Psoas muscle (tissue), 7 donors: ENCODE measurements at regions not wholly inside any gene's neighbourhood (a gene's known extent, or its start where the extent isn't known, plus 50 kb on each side); places are given as distances from the start of the nearest gene placed in this dataset.

Experiments used
- ATAC-seq, 4 donors: fragments of 200-7000 bp; cut with Tn5 transposase; one replicate each; pipeline ENCODE4 v1.9.1; 2020; ENCODE audit warnings: moderate library complexity in 3 of 4, mild to moderate bottlenecking in 2 of 4
- DNase-seq, 2 donors: peaks; one replicate each; pipeline ENCODE4 v3.0.0-alpha.2; 2020
- H3K27ac ChIP-seq: fragments of 200-600 bp; one replicate; pipeline ENCODE4 v1.8.0; 2022
- H3K27me3 ChIP-seq, 3 donors: fragments of 200-600 bp in 1 of 3; one replicate each; pipeline versions ENCODE4 v1.6.1 to v1.8.0; 2013 to 2022; ENCODE audit warnings: low read length in 2 of 3, mild to moderate bottlenecking in 2 of 3, moderate library complexity in 1 of 3; ENCODE audit not compliant: insufficient read depth in 3 of 3
- H3K36me3 ChIP-seq, 2 donors: fragments of 200-600 bp in 1 of 2; one replicate each; pipeline versions ENCODE4 v1.6.1 to v1.8.0; 2013 to 2022; ENCODE audit warnings: low read depth in 1 of 2, mild to moderate bottlenecking in 1 of 2, moderate library complexity in 1 of 2; ENCODE audit not compliant: insufficient read depth in 1 of 2
- H3K4me1 ChIP-seq: fragments of 200-600 bp; one replicate; pipeline ENCODE4 v1.8.0; 2022
- H3K4me3 ChIP-seq: fragments of 200-600 bp; one replicate; pipeline ENCODE4 v1.8.0; 2022; ENCODE audit warnings: mild to moderate bottlenecking
- H3K9me3 ChIP-seq: fragments of 200-600 bp; one replicate; pipeline ENCODE4 v1.8.0; 2022
- WGBS, 3 donors: extraction: QIAGEN DNeasy Blood & Tissue Kit; methylation state at CpG; one replicate each; pipeline versions ENCODE4 v1.1.6 to v1.1.7; 2013; 5-methylcytosine and 5-hydroxymethylcytosine counted together
- intact Hi-C, 2 donors: fragments of 100-400 bp; cut with DNase I; formaldehyde crosslinking; loops; one replicate each; pipeline versions ENCODE4 v1.11.0 to v1.14.2; 2022
- TF ChIP-seq, protein P1 (sequence below): fragments of 200-600 bp; IDR thresholded peaks from one replicate; pipeline ENCODE4 v1.8.0; 2022; ENCODE audit warnings: antibody characterized with exemption
- donor health status: healthy with polysubstance abuse.
- donor health status: DM: no; HTN: no; CAD: no; lungs with moderate emphysema.
- donor health status: Bipolar disorder and iron deficiency.
- donor health status: healthy.
- donor health status: DM: yes; HTN: yes; CAD: no.
- donor health status: DM: no; HTN: no; CAD: no.
- donor health status: DM: yes; HTN: yes; CAD: no.

DNA sequence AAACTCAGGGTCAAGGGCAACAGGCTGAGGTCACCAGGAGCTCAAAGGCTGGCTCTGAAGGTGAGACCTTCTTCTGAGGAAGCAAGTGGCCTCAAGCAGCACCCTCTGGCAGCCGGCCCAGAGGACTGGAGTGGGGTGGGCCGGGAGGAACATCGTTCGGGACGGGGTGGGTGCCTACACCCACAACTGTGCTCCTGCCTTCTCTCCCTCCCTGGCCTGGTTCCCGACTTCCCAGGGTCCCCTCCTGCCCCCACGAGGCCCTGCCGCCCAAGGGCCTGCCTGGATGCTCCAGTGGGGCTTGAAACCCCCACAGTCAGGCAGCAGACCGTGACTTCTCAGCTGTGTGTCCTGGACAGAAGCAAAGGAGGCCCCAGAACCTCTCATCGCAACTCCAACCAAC is 195.7 kb downstream of the IGLL1 start:
- H3K27ac ChIP-seq = no peak overlapping the region
- TF ChIP-seq, protein P1, sequence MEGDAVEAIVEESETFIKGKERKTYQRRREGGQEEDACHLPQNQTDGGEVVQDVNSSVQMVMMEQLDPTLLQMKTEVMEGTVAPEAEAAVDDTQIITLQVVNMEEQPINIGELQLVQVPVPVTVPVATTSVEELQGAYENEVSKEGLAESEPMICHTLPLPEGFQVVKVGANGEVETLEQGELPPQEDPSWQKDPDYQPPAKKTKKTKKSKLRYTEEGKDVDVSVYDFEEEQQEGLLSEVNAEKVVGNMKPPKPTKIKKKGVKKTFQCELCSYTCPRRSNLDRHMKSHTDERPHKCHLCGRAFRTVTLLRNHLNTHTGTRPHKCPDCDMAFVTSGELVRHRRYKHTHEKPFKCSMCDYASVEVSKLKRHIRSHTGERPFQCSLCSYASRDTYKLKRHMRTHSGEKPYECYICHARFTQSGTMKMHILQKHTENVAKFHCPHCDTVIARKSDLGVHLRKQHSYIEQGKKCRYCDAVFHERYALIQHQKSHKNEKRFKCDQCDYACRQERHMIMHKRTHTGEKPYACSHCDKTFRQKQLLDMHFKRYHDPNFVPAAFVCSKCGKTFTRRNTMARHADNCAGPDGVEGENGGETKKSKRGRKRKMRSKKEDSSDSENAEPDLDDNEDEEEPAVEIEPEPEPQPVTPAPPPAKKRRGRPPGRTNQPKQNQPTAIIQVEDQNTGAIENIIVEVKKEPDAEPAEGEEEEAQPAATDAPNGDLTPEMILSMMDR = no peak
- ATAC-seq (no peak), DNase-seq (no peak)
- H3K4me3 ChIP-seq = no peak overlapping the region
- intact Hi-C loops = loop anchor here in 1 of 2 donors (10.0 kb wide), 1 partner anchor 430 kb away; no protein-coding TSS in a partner anchor
- no peaks in the 10 kb centered on the region for H3K9me3 ChIP-seq
- no peaks in the 10 kb centered on the region for H3K36me3 ChIP-seq
- no peaks in the 10 kb centered on the region for H3K4me1 ChIP-seq
- peaks cover 0 to 2% (median 0%) of the 10 kb centered on the region in 3 donors for H3K27me3 ChIP-seq
- 50 to 62% (median 60%) methylated on average over 8 to 10 of the region's 10 CpGs for WGBS, 3 donors

DNA sequence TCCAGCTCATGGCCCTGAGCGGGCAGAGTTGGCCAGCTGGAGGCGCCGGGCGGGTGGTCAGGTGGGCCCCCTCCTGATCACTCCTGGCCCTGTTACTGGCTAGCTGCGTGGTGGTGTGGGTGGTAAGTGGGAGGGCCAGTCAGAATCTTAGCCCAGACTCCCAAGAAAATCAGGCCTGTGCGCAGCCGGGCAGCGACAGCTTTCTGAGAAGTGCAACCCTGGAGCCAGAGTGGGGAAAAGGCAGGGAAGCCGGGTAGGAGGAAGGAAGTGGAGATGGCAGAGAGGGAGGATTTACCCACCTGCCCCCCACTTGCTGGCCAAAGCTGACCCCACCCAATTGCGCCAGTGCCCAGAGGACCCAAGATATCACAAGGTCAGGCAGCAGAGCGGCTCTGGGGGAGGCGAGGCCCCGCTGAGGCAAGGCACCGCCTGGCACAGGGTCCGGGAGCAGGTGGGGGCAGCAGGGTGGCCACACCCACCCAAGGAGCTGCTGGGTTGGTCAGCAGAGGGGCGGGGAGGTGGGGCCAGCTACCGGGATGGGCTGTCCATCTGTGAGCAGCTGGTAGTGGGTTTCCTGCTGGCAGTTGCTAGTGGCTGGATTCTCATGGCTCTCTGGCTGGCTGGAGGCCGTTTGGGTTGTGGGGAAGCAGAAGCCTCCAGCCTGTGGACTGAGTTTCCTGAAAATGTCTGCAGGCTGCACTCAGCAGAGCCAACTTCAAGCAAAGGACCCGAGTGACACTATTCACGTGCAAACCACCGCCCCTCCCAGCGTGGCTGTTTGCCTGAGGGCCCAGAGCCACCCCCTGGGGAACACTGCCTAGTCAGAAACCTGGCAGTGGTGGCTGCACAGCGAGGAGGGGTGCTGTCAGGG is 196.4 kb downstream of the IGLL1 start:
- intact Hi-C loops = loop anchor here in 1 of 2 donors (10.0 kb wide), 1 partner anchor 429 kb away; no protein-coding TSS in a partner anchor
- TF ChIP-seq, protein P1 = no peak
- Histone ChIP-seq H3K4me1 (no peaks in the 10 kb centered on the region), H3K36me3 (no peaks in the 10 kb centered on the region), H3K27ac (no peak overlapping the region), H3K4me3 (no peak overlapping the region), H3K9me3 (no peaks in the 10 kb centered on the region), H3K27me3 (peaks cover 0 to 2% (median 0%) of the 10 kb centered on the region in 3 donors)
- peak in 1 of 2 donors; percentile 48 for DNase-seq
- WGBS, 3 donors = 22 to 31% (median 29%) methylated on average over 23 of the region's 23 CpGs
- ATAC-seq = no peak

DNA sequence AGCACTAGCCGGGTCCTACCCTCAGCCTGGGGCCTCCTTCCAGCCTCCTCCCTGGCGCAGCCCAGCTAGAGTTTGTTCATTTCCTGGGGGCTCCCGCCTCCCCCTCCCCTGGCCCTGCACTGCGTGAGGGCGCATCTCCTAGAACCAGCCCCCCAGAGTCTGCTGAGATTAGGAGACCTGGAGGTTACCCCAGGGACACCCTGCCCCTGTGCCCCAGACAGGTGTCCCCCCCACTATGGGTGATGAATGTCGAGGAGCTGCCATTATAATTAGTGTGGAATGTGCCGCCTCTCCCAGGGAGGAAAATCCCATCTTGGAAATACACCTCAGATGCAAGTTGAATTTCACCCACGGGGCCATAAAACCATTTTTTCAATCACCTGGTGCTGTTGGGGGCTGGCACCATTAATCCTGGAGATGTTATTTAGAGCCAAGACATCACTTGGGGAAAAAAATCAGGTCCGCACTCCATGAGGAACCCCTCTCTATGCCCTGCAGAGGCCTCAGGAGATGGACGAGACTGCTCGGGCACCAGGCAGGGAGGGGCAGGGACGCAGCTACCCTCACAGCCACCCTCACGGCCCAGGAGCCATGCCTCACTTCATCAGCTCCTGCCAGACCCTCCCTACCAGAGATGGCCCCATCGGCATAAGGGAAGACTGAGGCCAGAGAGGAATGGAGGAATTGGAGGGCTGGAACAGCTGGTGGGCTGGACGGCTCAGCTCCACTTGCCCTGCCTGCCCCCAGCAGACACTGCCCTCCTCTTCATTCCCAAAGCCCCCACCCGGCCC is 197.5 kb downstream of the IGLL1 start:
- no peak for ATAC-seq
- TF ChIP-seq, protein P1 = no peak
- intact Hi-C loops = loop anchor here in 1 of 2 donors (10.0 kb wide), 1 partner anchor 428 kb away; no protein-coding TSS in a partner anchor
- no peaks in the 10 kb centered on the region for H3K4me1 ChIP-seq
- H3K36me3 ChIP-seq = no peaks in the 10 kb centered on the region
- 73 to 79% (median 77%) methylated on average over 14 to 16 of the region's 16 CpGs for WGBS, 3 donors
- no peaks in the 10 kb centered on the region for H3K9me3 ChIP-seq
- DNase-seq = no peak
- H3K27ac ChIP-seq = no peak overlapping the region
- peaks cover 0 to 2% (median 0%) of the 10 kb centered on the region in 3 donors for H3K27me3 ChIP-seq
- H3K4me3 ChIP-seq = no peak overlapping the region

DNA sequence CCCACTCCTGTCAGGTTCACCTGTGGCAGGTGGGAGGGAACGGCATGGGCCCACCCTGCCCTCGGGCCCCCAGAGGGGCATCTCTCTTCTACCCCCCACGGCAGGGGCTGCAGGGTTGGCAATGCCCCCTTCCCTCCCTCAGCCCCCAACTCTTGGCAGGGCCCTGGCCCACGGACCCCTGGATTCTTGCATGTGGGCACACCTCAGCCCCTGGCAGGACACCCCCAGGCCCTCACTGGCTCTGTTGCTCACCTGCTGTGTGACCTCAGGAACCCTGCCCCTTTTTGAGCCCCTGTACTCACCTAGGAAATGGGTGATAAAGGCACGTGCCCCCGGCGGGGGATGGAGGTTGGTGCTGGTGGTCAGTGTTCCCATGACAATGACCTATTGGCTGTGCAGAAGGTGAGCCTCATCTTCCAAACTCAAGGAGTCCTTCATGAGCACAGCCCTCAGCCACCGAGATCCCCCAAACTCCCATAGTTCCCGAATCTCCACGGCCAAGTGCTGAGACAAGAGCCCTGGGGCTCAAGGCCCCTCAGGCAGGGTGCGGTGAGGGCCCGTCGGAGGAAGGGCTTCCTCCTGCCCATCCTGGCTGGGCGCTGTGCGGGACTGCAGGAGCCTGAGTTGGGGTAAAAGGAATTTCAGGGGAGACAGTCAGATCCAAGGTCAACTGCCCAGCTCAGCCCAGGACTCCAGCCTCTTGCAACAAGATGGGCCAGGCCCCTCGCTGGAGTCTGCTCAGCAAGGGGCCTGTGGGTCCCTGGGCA is 198.2 kb downstream of the IGLL1 start:
- intact Hi-C loops = loop anchor here in 1 of 2 donors (10.0 kb wide), 1 partner anchor 427 kb away; no protein-coding TSS in a partner anchor

More for the DNA sequence above, 198.2 kb downstream of the IGLL1 start:
- Histone ChIP-seq H3K27me3 (peaks cover 0 to 2% (median 0%) of the 10 kb centered on the region in 3 donors), H3K4me3 (no peak overlapping the region), H3K36me3 (no peaks in the 10 kb centered on the region), H3K27ac (no peak overlapping the region), H3K4me1 (no peaks in the 10 kb centered on the region), H3K9me3 (no peaks in the 10 kb centered on the region)
- TF ChIP-seq, protein P1 = no peak
- 91 to 94% (median 93%) methylated on average over 15 to 16 of the region's 16 CpGs for WGBS, 3 donors
- DNase-seq (no peak), ATAC-seq (no peak)
